Endodermal cell (in vitro differentiated cells): ENCODE measurements at regions not wholly inside any gene's neighbourhood (a gene's known extent, or its start where the extent isn't known, plus 50 kb on each side); places are given as distances from the start of the nearest gene placed in this dataset.

ENCODE experiments used
- DNase-seq: peaks from one replicate; pipeline ENCODE4 v3.0.0-alpha.2; 2017
- H3K27ac ChIP-seq: 2 replicates; pipeline ENCODE4 v1.5.1; 2013; ENCODE audit warnings: mild to moderate bottlenecking, low read depth, low read length, moderate library complexity
- H3K27me3 ChIP-seq: 2 replicates; pipeline ENCODE4 v1.6.1; 2013; ENCODE audit warnings: mild to moderate bottlenecking, low read length, moderate library complexity; ENCODE audit not compliant: insufficient read depth, control insufficient read depth, poor library complexity, severe bottlenecking
- H3K36me3 ChIP-seq: 2 replicates; pipeline ENCODE4 v1.7.0; 2013; ENCODE audit warnings: mild to moderate bottlenecking, low read length, moderate library complexity; ENCODE audit not compliant: control insufficient read depth, insufficient read depth
- H3K4me1 ChIP-seq: one replicate; pipeline ENCODE4 v1.7.0; 2013; ENCODE audit warnings: low read length; ENCODE audit not compliant: control insufficient read depth, insufficient read depth
- H3K4me3 ChIP-seq: 2 replicates; pipeline ENCODE4 v1.5.1; 2013; ENCODE audit warnings: mild to moderate bottlenecking, low read length, moderate library complexity
- H3K9ac ChIP-seq: 2 replicates; pipeline ENCODE4 v1.6.1; 2013; ENCODE audit warnings: mild to moderate bottlenecking, low read length, moderate library complexity; ENCODE audit not compliant: poor library complexity, severe bottlenecking; ENCODE audit errors: extremely low read depth
- H3K9me3 ChIP-seq: 2 replicates; pipeline ENCODE4 v1.6.1; 2013; ENCODE audit warnings: mild to moderate bottlenecking, low read length, moderate library complexity; ENCODE audit not compliant: control insufficient read depth
- H3K27ac Mint-ChIP-seq: 2 replicates; pipeline ENCODE4 v1.8.0; 2020; ENCODE audit warnings: mixed read lengths
- H3K27me3 Mint-ChIP-seq: 2 replicates; pipeline ENCODE4 v1.8.0; 2021; ENCODE audit warnings: mild to moderate bottlenecking, mixed read lengths; ENCODE audit not compliant: insufficient read depth
- H3K36me3 Mint-ChIP-seq: 2 replicates; pipeline ENCODE4 v1.8.0; 2020; ENCODE audit warnings: low read depth, mixed read lengths
- H3K4me1 Mint-ChIP-seq: 2 replicates; pipeline ENCODE4 v1.8.0; 2020; ENCODE audit warnings: mixed read lengths
- H3K4me3 Mint-ChIP-seq: 2 replicates; pipeline ENCODE4 v1.8.0; 2020; ENCODE audit warnings: mild to moderate bottlenecking, moderate library complexity, mixed read lengths
- H3K9me3 Mint-ChIP-seq: 2 replicates; pipeline ENCODE4 v1.8.0; 2020; ENCODE audit warnings: mild to moderate bottlenecking, mixed read lengths
- CTCF ChIP-seq: fragments of 200-600 bp; sonication (generic); conservative IDR thresholded peaks from 2 replicates; pipeline ENCODE4 v1.5.0; 2021; ENCODE audit warnings: antibody characterized with exemption, mild to moderate bottlenecking
- WGBS, 2 experiments: methylation state at CpG; one replicate each; pipeline versions ENCODE4 v1.1.5 to v1.1.7; 2013; ENCODE audit warnings: missing lambda C conversion rate in 2 of 2, mixed read lengths in 1 of 2; ENCODE audit not compliant: insufficient coverage in 1 of 2, insufficient read length in 1 of 2; 5-methylcytosine and 5-hydroxymethylcytosine counted together

GRCh38 chr4:55269470-55269869, 76.6 kb upstream of the SRD5A3 start:
- WGBS, 2 experiments: 91 to 100% methylated on average over 1 to 2 of the region's 2 CpGs
- no peak overlapping the region for H3K27ac Mint-ChIP-seq
- no peaks in the 10 kb centered on the region for H3K4me1 ChIP-seq

DNA sequence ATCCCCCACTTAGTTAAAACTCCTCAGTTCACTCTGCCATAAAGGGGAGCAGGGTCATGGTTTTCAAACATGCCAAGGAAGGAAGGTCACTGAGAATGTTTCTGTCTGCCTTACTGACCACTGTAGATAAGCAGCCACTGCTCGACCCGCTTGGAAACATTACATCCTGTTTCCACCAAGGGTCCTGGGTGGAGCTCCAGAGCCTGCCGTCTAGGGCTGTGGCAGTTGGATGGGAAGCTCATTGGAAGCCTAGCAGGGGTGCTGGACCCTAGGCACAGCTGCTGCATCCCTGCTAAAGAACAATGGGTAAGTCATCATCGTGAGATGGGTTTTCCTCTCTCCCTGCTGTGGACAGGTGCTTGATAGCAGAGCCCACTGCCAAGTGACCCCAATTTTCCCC, 76.0 kb upstream of the SRD5A3 start:
- H3K36me3 ChIP-seq: no peaks in the 10 kb centered on the region
- no peaks in the 10 kb centered on the region for H3K27me3 ChIP-seq
- WGBS, 2 experiments: 60 to 88% methylated on average over 1 to 4 of the region's 4 CpGs
- Mint-ChIP-seq H3K4me3 (no peak overlapping the region), H3K36me3 (no peaks in the 10 kb centered on the region), H3K9me3 (no peaks in the 10 kb centered on the region), H3K27ac (no peak overlapping the region), H3K4me1 (no peaks in the 10 kb centered on the region), H3K27me3 (no peaks in the 10 kb centered on the region)
- H3K4me1 ChIP-seq: no peaks in the 10 kb centered on the region
- H3K27ac ChIP-seq: no peak overlapping the region
- no peak for TF ChIP-seq CTCF
- no peak overlapping the region for H3K4me3 ChIP-seq
- DNase-seq: no peak
- no peak overlapping the region for H3K9ac ChIP-seq
- no peaks in the 10 kb centered on the region for H3K9me3 ChIP-seq

More at GRCh38 chr4:55269470-55269869, 76.6 kb upstream of the SRD5A3 start:
- Histone ChIP-seq H3K36me3 (no peaks in the 10 kb centered on the region), H3K9ac (no peak overlapping the region), H3K9me3 (no peaks in the 10 kb centered on the region), H3K4me3 (no peak overlapping the region), H3K27me3 (no peaks in the 10 kb centered on the region), H3K27ac (no peak overlapping the region)
- no peak overlapping the region for H3K4me3 Mint-ChIP-seq
- DNase-seq: no peak
- H3K9me3 Mint-ChIP-seq: no peaks in the 10 kb centered on the region
- no peaks in the 10 kb centered on the region for H3K27me3 Mint-ChIP-seq
- H3K4me1 Mint-ChIP-seq: no peaks in the 10 kb centered on the region
- no peak for TF ChIP-seq CTCF
- no peaks in the 10 kb centered on the region for H3K36me3 Mint-ChIP-seq

DNA sequence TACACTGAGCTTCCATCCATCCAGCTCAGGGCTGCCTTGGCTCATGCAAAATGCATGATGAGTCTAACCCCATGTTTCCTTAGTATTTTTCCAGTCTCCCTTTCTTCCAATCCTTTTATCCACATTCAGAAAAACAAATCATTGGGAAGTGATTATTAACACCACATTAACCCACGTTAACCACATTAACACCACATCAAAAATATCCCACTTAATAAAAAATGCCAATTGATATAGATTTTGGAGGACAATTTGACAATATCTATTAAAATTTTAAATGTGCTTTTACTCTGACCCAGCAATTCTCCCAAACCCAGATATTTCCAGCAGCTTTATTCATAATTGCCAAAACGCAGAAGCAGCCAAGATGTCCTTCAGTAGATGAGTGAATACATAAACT, 75.6 kb upstream of the SRD5A3 start:
- TF ChIP-seq CTCF: no peak
- H3K9me3 ChIP-seq: no peaks in the 10 kb centered on the region
- Mint-ChIP-seq H3K36me3 (no peaks in the 10 kb centered on the region), H3K4me3 (no peak overlapping the region), H3K27me3 (no peaks in the 10 kb centered on the region), H3K9me3 (no peaks in the 10 kb centered on the region), H3K4me1 (no peaks in the 10 kb centered on the region), H3K27ac (no peak overlapping the region)
- WGBS, 2 experiments: 87 to 100% methylated on average over 1 to 2 of the region's 2 CpGs
- H3K27ac ChIP-seq: no peak overlapping the region
- no peak overlapping the region for H3K4me3 ChIP-seq
- no peaks in the 10 kb centered on the region for H3K27me3 ChIP-seq
- no peak for DNase-seq
- no peak overlapping the region for H3K9ac ChIP-seq
- H3K4me1 ChIP-seq: no peaks in the 10 kb centered on the region
- no peaks in the 10 kb centered on the region for H3K36me3 ChIP-seq
